Endothelial cell of umbilical vein (primary cell): ENCODE measurements at regions not wholly inside any gene's neighbourhood (a gene's known extent, or its start where the extent isn't known, plus 50 kb on each side); places are given as distances from the start of the nearest gene placed in this dataset.

Source experiments
- BruUV-seq: library from RNA; stranded (reverse); fragments of 400-500 nt; replicated peaks from 2 replicates; lab custom pipeline; 2021; lab: Mats Ljungman, UMichigan
- CTCF ChIA-PET: fragments of 300-600, 350-600 bp; sonication (Branson Sonifier 250); formaldehyde crosslinking; loops from one replicate; lab custom pipeline; 2021; ENCODE audit warnings: antibody characterized with exemption, inconsistent platforms; lab: Charles Lee
- POLR2A ChIA-PET: fragments of 300-600, 350-600 bp; sonication (Branson Sonifier 250); formaldehyde crosslinking; loops from one replicate; lab custom pipeline; 2021; ENCODE audit warnings: antibody characterized with exemption, inconsistent platforms; lab: Charles Lee
- DNase-seq: peaks from one replicate; pipeline ENCODE4 v3.0.0-alpha.2; 2011; ENCODE audit warnings: low read depth, low spot score
- FAIRE-seq: peaks from 2 replicates; lab custom pipeline; 2011; peaks lifted over from hg19 to GRCh38; lab: Jason Lieb, UNC
- H2AFZ ChIP-seq: 2 replicates; pipeline ENCODE4 v1.6.0; 2012; ENCODE audit warnings: low read depth, low read length, control low read depth, inconsistent platforms
- H3K27ac ChIP-seq: 2 replicates; pipeline ENCODE4 v1.5.1; 2011; ENCODE audit warnings: low read depth, mild to moderate bottlenecking, control low read depth, low read length, moderate library complexity; ENCODE audit not compliant: insufficient read depth
- H3K27me3 ChIP-seq, 2 experiments: 2 replicates each; pipeline versions ENCODE4 v1.6.0 to v1.6.1; 2011; ENCODE audit warnings: low read length in 2 of 2, mixed read lengths in 1 of 2; ENCODE audit not compliant: control insufficient read depth in 2 of 2, insufficient read depth in 2 of 2
- H3K36me3 ChIP-seq, 2 experiments: 2 replicates in 1 of 2; 3 replicates in 1 of 2; pipeline ENCODE4 v1.5.1; 2011; ENCODE audit warnings: low read length in 2 of 2, mild to moderate bottlenecking in 1 of 2, moderate library complexity in 1 of 2; ENCODE audit not compliant: control insufficient read depth in 2 of 2, insufficient read depth in 2 of 2; ENCODE audit errors: extremely low read depth in 1 of 2
- H3K4me1 ChIP-seq: 3 replicates; pipeline ENCODE4 v1.5.1; 2011; ENCODE audit warnings: mild to moderate bottlenecking, low read length; ENCODE audit not compliant: control insufficient read depth, insufficient read depth; ENCODE audit errors: extremely low read depth
- H3K4me2 ChIP-seq: 2 replicates; pipeline ENCODE4 v1.6.1; 2011; ENCODE audit warnings: low read length, control low read depth, mixed read lengths; ENCODE audit not compliant: insufficient read depth
- H3K4me3 ChIP-seq, 3 experiments: fragments of 200-600 bp in 1 of 3; sonication (generic), shearing (Covaris generic) in 1 of 3; replicated peaks in 1 of 3; 2 replicates each; pipeline ENCODE4 v1.5.1; 2011 to 2016; ENCODE audit warnings: control low read depth in 3 of 3, low read length in 3 of 3, mild to moderate bottlenecking in 2 of 3, inconsistent platforms in 1 of 3, low read depth in 1 of 3, moderate library complexity in 1 of 3; ENCODE audit not compliant: insufficient read depth in 1 of 3
- H3K79me2 ChIP-seq: 2 replicates; pipeline ENCODE4 v1.6.0; 2012; ENCODE audit warnings: low read length, inconsistent platforms; ENCODE audit not compliant: control insufficient read depth, insufficient read depth
- H3K9ac ChIP-seq: replicated peaks from 2 replicates; pipeline ENCODE3; 2011; ENCODE audit warnings: low read length, control low read depth; ENCODE audit not compliant: insufficient read depth; ENCODE audit errors: extremely low read depth
- H3K9me1 ChIP-seq: replicated peaks from 3 replicates; pipeline ENCODE4 v1.6.0; 2011; ENCODE audit warnings: mild to moderate bottlenecking, low read length; ENCODE audit not compliant: control insufficient read depth, insufficient read depth; ENCODE audit errors: extremely low read depth
- H3K9me3 ChIP-seq: replicated peaks from 2 replicates; pipeline ENCODE4 v1.5.1; 2012; ENCODE audit warnings: low read length, inconsistent platforms; ENCODE audit not compliant: control insufficient read depth, insufficient read depth
- H4K20me1 ChIP-seq: replicated peaks from 2 replicates; pipeline ENCODE3; 2011; ENCODE audit warnings: mild to moderate bottlenecking, low read length; ENCODE audit not compliant: control insufficient read depth, insufficient read depth; ENCODE audit errors: extremely low read depth
- CTCF ChIP-seq, 2 donors: IDR thresholded peaks; 1 replicate in 1 of 2; 2 replicates in 1 of 2; pipeline ENCODE4 v1.5.1; 2011; ENCODE audit warnings: low read length in 2 of 2, mild to moderate bottlenecking in 2 of 2, moderate library complexity in 2 of 2, control low read depth in 1 of 2, inconsistent platforms in 1 of 2, low read depth in 1 of 2; ENCODE audit not compliant: insufficient read depth in 1 of 2; ENCODE audit errors: extremely low read depth in 1 of 2
- EZH2 ChIP-seq: IDR thresholded peaks from 2 replicates; pipeline ENCODE4 v1.6.1; 2012; ENCODE audit warnings: borderline replicate concordance, low read depth, mild to moderate bottlenecking, moderate library complexity, low read length, inconsistent platforms; ENCODE audit not compliant: severe bottlenecking
- FOS ChIP-seq: IDR thresholded peaks from 2 replicates; pipeline ENCODE4 v1.6.1; 2011; ENCODE audit warnings: mild to moderate bottlenecking, low read length, moderate library complexity, borderline replicate concordance; ENCODE audit not compliant: insufficient read depth
- GATA2 ChIP-seq: IDR thresholded peaks from 2 replicates; pipeline ENCODE4 v1.7.0; 2011; ENCODE audit warnings: low read depth, mild to moderate bottlenecking, moderate library complexity, mixed read lengths, low read length; ENCODE audit not compliant: insufficient read length, insufficient read depth
- JUN ChIP-seq: IDR thresholded peaks from 2 replicates; pipeline ENCODE4 v1.6.1; 2011; ENCODE audit warnings: borderline replicate concordance, low read depth; ENCODE audit not compliant: insufficient read length, insufficient read depth
- MYC ChIP-seq: IDR thresholded peaks from one replicate; pipeline ENCODE4 v1.6.1; 2011; ENCODE audit warnings: mild to moderate bottlenecking, low read depth, low read length
- POLR2A ChIP-seq: IDR thresholded peaks from 2 replicates; pipeline ENCODE4 v1.6.1; 2012; ENCODE audit warnings: low read depth, mild to moderate bottlenecking, control low read depth, low read length
- POLR2AphosphoS5 ChIP-seq: IDR thresholded peaks from 2 replicates; pipeline ENCODE4 v1.6.1; 2012; ENCODE audit warnings: low read depth, mild to moderate bottlenecking, control low read depth, low read length, moderate library complexity; ENCODE audit not compliant: insufficient read depth
- dilution Hi-C: fragments of 300-500 bp; cut with MboI; formaldehyde crosslinking; loops from one replicate; pipeline ENCODE4 v1.15.0; 2019; ENCODE audit warnings: low sequenced_read_pairs; ENCODE audit not compliant: extremely low pct_ligation_motif_present
- intact Hi-C: fragments of 100-400 bp; cut with micrococcal nuclease; formaldehyde crosslinking; loops from one replicate; pipeline ENCODE4 v1.10.0; 2022
- TF ChIP-seq, protein P1 (sequence below): IDR thresholded peaks from 2 replicates; pipeline ENCODE4 v1.6.1; 2011; ENCODE audit not compliant: insufficient read depth, insufficient read length

- intact Hi-C loops = no loop called here
- POLR2A ChIA-PET = no interaction called here
- dilution Hi-C loops = no loop called here
- H3K27ac ChIP-seq = no peak overlapping the region
- TF ChIP-seq EZH2 = no peak
- TF ChIP-seq CTCF (IDR thresholded peaks at IDR 0.05; ENCODE audit: extremely low read depth in 1 of 2, insufficient read depth in 1 of 2, low read depth in 1 of 2, low read length in 2 of 2) = no peak
- TF ChIP-seq GATA2 = no peak
- TF ChIP-seq POLR2AphosphoS5 = no peak
- TF ChIP-seq, protein P1, sequence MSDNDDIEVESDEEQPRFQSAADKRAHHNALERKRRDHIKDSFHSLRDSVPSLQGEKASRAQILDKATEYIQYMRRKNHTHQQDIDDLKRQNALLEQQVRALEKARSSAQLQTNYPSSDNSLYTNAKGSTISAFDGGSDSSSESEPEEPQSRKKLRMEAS = no peak
- TF ChIP-seq JUN = no peak
- TF ChIP-seq FOS = no peak
- TF ChIP-seq MYC = no peak
- TF ChIP-seq POLR2A = no peak
- no peak overlapping the region for H3K4me2 ChIP-seq
- no peaks in the 10 kb centered on the region for H3K9me1 ChIP-seq
- DNase-seq = no peak
- BruUV-seq = no TSS peak
- no peak overlapping the region for H3K4me3 ChIP-seq
- no peak for FAIRE-seq
- H3K27me3 ChIP-seq = no peaks in the 10 kb centered on the region
- no peak overlapping the region for H3K9ac ChIP-seq
- H2AFZ ChIP-seq = no peak overlapping the region
- H3K79me2 ChIP-seq = no peaks in the 10 kb centered on the region
- no peaks in the 10 kb centered on the region for H3K36me3 ChIP-seq
- H3K4me1 ChIP-seq = no peaks in the 10 kb centered on the region
- no peaks in the 10 kb centered on the region for H3K9me3 ChIP-seq
- no peaks in the 10 kb centered on the region for H4K20me1 ChIP-seq
- CTCF ChIA-PET = interaction anchor here (1.1 kb wide), 1 partner anchor 14 kb away, joined by 3 read pairs; no protein-coding TSS in a partner anchor
Observed at GRCh38 chr2:163407296-163407695, 328.5 kb downstream of the FIGN start.
